K562 (cell line): ENCODE measurements at regions not wholly inside any gene's neighbourhood (a gene's known extent, or its start where the extent isn't known, plus 50 kb on each side); places are given as distances from the start of the nearest gene placed in this dataset.

Experiments
- ATAC-seq: fragments of 200-7000 bp; cut with Tn5 transposase; 3 replicates; pipeline ENCODE4 v1.9.1; 2020; ENCODE audit warnings: moderate library complexity
- BruUV-seq: library from RNA; stranded (reverse); fragments of 400-500 nt; replicated peaks from 2 replicates; lab custom pipeline; 2021; lab: Mats Ljungman, UMichigan
- CTCF ChIA-PET: fragments of 300-600 bp; formaldehyde crosslinking; extraction: SDS; loops from one replicate; lab custom pipeline; 2021; ENCODE audit warnings: low intra/inter-chr PET ratio; lab: Yijun Ruan, JAX
- POLR2A ChIA-PET: fragments of 300-600, 350-650 bp; sonication (Branson Sonifier 250); formaldehyde crosslinking; extraction: SDS; loops from one replicate; lab custom pipeline; 2021; ENCODE audit warnings: antibody characterized with exemption, inconsistent platforms; lab: Yijun Ruan, JAX
- DNase-seq, 4 experiments: peaks; one replicate each; pipeline versions ENCODE4 v3.0.0 to v3.0.0-alpha.2; 2011 to 2018; ENCODE audit warnings: low spot score in 3 of 4, mixed read lengths in 3 of 4; ENCODE audit errors: extremely low read depth in 1 of 4
- FAIRE-seq: peaks from 2 replicates; lab custom pipeline; 2011; peaks lifted over from hg19 to GRCh38; lab: Jason Lieb, UNC
- H2AFZ ChIP-seq: 2 replicates; pipeline ENCODE4 v1.6.0; 2011; ENCODE audit warnings: low read depth, low read length, control low read depth, inconsistent platforms
- H3K27ac ChIP-seq: fragments of 200-600 bp; 3 replicates; pipeline ENCODE4 v1.8.0; 2011; ENCODE audit warnings: low read depth, mild to moderate bottlenecking, control low read depth, inconsistent platforms, low read length, moderate library complexity, mixed read lengths; ENCODE audit errors: extremely low read depth
- H3K27me3 ChIP-seq, 2 experiments: fragments of 300-600 bp in 1 of 2; 2 replicates in 1 of 2; 3 replicates in 1 of 2; pipeline versions ENCODE4 v1.6.0 to v1.8.0; 2011; ENCODE audit warnings: inconsistent platforms in 2 of 2, low read length in 2 of 2, mild to moderate bottlenecking in 1 of 2, mixed read lengths in 1 of 2, moderate library complexity in 1 of 2; ENCODE audit not compliant: control insufficient read depth in 2 of 2, insufficient read depth in 2 of 2
- H3K36me3 ChIP-seq: fragments of 300-600 bp; 3 replicates; pipeline ENCODE4 v1.8.0; 2011; ENCODE audit warnings: mild to moderate bottlenecking, low read length, inconsistent platforms; ENCODE audit not compliant: control insufficient read depth, insufficient read depth
- H3K4me1 ChIP-seq, 2 experiments: fragments of 200-600 bp in 1 of 2; replicated peaks in 1 of 2; 2 replicates in 1 of 2; 3 replicates in 1 of 2; pipeline versions ENCODE4 v1.5.1 to v1.8.0; 2011; ENCODE audit warnings: inconsistent platforms in 2 of 2, low read length in 2 of 2, mild to moderate bottlenecking in 1 of 2, mixed read lengths in 1 of 2, moderate library complexity in 1 of 2; ENCODE audit not compliant: control insufficient read depth in 2 of 2, insufficient read depth in 2 of 2
- H3K4me2 ChIP-seq: 2 replicates; pipeline ENCODE4 v1.6.1; 2011; ENCODE audit warnings: low read length, control low read depth, inconsistent platforms, mixed read lengths; ENCODE audit not compliant: insufficient read depth
- H3K4me3 ChIP-seq: fragments of 200-600 bp; sonication (generic), shearing (Covaris generic); 2 replicates; pipeline ENCODE4 v1.5.1; 2016; ENCODE audit warnings: control low read depth, inconsistent platforms
- H3K79me2 ChIP-seq: fragments of 200-600 bp; 3 replicates; pipeline ENCODE4 v1.8.0; 2011; ENCODE audit warnings: low read length, inconsistent platforms; ENCODE audit not compliant: control insufficient read depth, insufficient read depth
- H3K9ac ChIP-seq, 2 experiments: 2 replicates each; pipeline versions ENCODE4 v1.6.0 to v1.6.1; 2011; ENCODE audit warnings: low read depth in 2 of 2, low read length in 2 of 2, control low read depth in 1 of 2, inconsistent platforms in 1 of 2, mild to moderate bottlenecking in 1 of 2, mixed read lengths in 1 of 2; ENCODE audit not compliant: insufficient read depth in 1 of 2
- H3K9me1 ChIP-seq: one replicate; pipeline ENCODE4 v1.6.0; 2011; ENCODE audit warnings: inconsistent platforms, mild to moderate bottlenecking, low read length, moderate library complexity; ENCODE audit not compliant: control insufficient read depth, insufficient read depth
- H3K9me3 ChIP-seq: replicated peaks from 2 replicates; pipeline ENCODE4 v1.5.1; 2011; ENCODE audit warnings: low read depth, low read length, inconsistent platforms; ENCODE audit not compliant: control insufficient read depth, insufficient read depth
- H4K20me1 ChIP-seq: replicated peaks from 2 replicates; pipeline ENCODE4 v1.6.1; 2011; ENCODE audit warnings: low read length, inconsistent platforms, mixed read lengths; ENCODE audit not compliant: control insufficient read depth, insufficient read depth
- BCOR ChIP-seq: fragments of 450-650 bp; IDR thresholded peaks from 2 replicates; pipeline ENCODE4 v1.6.1; 2016
- CTCF ChIP-seq, 3 experiments: IDR thresholded peaks in 2 of 3; conservative IDR thresholded peaks in 1 of 3; 2 replicates each; pipeline ENCODE4 v1.5.1; 2011 to 2012; ENCODE audit warnings: low read length in 3 of 3, mild to moderate bottlenecking in 3 of 3, control low read depth in 2 of 3, improper control_type of control experiment in 1 of 3, inconsistent platforms in 1 of 3, low read depth in 1 of 3, mixed read lengths in 1 of 3, moderate library complexity in 1 of 3; ENCODE audit not compliant: insufficient read depth in 2 of 3
- FOSL1 ChIP-seq: fragments of 200-800 bp; sonication (Bioruptor generic); conservative IDR thresholded peaks from 2 replicates; pipeline ENCODE4 v1.6.1; 2016; ENCODE audit warnings: missing genetic modification characterization, missing compliant biosample characterization
- FOXA3 ChIP-seq, 2 experiments: fragments of 450-650 bp in 1 of 2; sonication (generic) in 1 of 2; formaldehyde crosslinking; IDR thresholded peaks in 1 of 2; conservative IDR thresholded peaks in 1 of 2; 2 replicates each; pipeline versions ENCODE4 v1.4.0 to v1.8.0; 2020 to 2022; ENCODE audit warnings: mild to moderate bottlenecking in 2 of 2, missing genetic modification reagents in 1 of 2
- HDAC6 ChIP-seq: IDR thresholded peaks from 2 replicates; pipeline ENCODE4 v1.6.1; 2012; ENCODE audit warnings: low read depth, mild to moderate bottlenecking, control low read depth, inconsistent platforms, low read length, moderate library complexity
- KLF1 ChIP-seq: fragments of 450-650 bp; IDR thresholded peaks from 2 replicates; pipeline ENCODE4 v1.6.1; 2016; ENCODE audit warnings: missing genetic modification characterization, missing compliant biosample characterization
- NKRF ChIP-seq: fragments of 450-650 bp; IDR thresholded peaks from 2 replicates; pipeline ENCODE4 v1.6.1; 2016; ENCODE audit warnings: borderline replicate concordance
- SRF ChIP-seq, 2 experiments: fragments of 250-450, 450-650 bp in 1 of 2; sonication (Bioruptor Pico) in 1 of 2; sonication (generic) in 1 of 2; formaldehyde crosslinking; IDR thresholded peaks; 2 replicates each; pipeline versions ENCODE4 v1.5.0 to v1.5.1; 2020 to 2022; ENCODE audit warnings: mild to moderate bottlenecking in 1 of 2, missing genetic modification reagents in 1 of 2
- ZNF316 ChIP-seq: fragments of 450-650 bp; IDR thresholded peaks from 2 replicates; pipeline ENCODE4 v1.6.1; 2016
- ZNF785 ChIP-seq: fragments of 250-450 bp; sonication (Bioruptor Pico); IDR thresholded peaks from 2 replicates; pipeline ENCODE4 v1.4.0; 2020; ENCODE audit warnings: mild to moderate bottlenecking
- WGBS: fragments of 100-300 bp; shearing (Covaris generic); methylation state at CpG from one replicate; pipeline ENCODE4 v1.1.6; 2016; ENCODE audit warnings: low coverage, mixed read lengths; ENCODE audit not compliant: insufficient coverage; ENCODE audit errors: missing lambda C conversion rate; 5-methylcytosine and 5-hydroxymethylcytosine counted together
- in situ Hi-C: fragments of 300-500 bp; cut with MboI; formaldehyde crosslinking; loops from 4 replicates; pipeline ENCODE4 v1.15.0; 2018; ENCODE audit warnings: inconsistent platforms, mixed read lengths
- intact Hi-C: fragments of 100-400 bp; cut with micrococcal nuclease; formaldehyde crosslinking; loops from 2 replicates; pipeline ENCODE4 v1.14.2; 2022
- TF ChIP-seq, protein P1 (sequence below): fragments of 250-450 bp; sonication (Bioruptor Pico); IDR thresholded peaks from 2 replicates; pipeline ENCODE4 v1.4.0; 2020; ENCODE audit warnings: mild to moderate bottlenecking, moderate library complexity, borderline replicate concordance

GRCh38 chr12:88318726-88319125, 176.6 kb downstream of the TMTC3 start:
- intact Hi-C loops (no loop called here), in situ Hi-C loops (no loop called here)
- H4K20me1 ChIP-seq = no peaks in the 10 kb centered on the region
- no TSS peak for BruUV-seq
- H3K4me2 ChIP-seq = no peak overlapping the region
- DNase-seq (no peak), ATAC-seq (no peak), FAIRE-seq (no peak)
- no peak overlapping the region for H3K9ac ChIP-seq
- H3K27me3 ChIP-seq = no peaks in the 10 kb centered on the region
- no peaks in the 10 kb centered on the region for H3K36me3 ChIP-seq
- no peaks in the 10 kb centered on the region for H3K4me1 ChIP-seq
- CTCF ChIA-PET = no interaction called here
- no peaks in the 10 kb centered on the region for H3K79me2 ChIP-seq
- H2AFZ ChIP-seq = no peak overlapping the region
- POLR2A ChIA-PET = interaction anchor here (0.6 kb wide), 1 partner anchor 34 kb away, joined by 3 read pairs; no protein-coding TSS in a partner anchor
- H3K9me1 ChIP-seq = no peaks in the 10 kb centered on the region
- H3K27ac ChIP-seq = no peak overlapping the region
- TF ChIP-seq FOSL1 (no peak), KLF1 (tag) (no peak), ZNF785 (CRISPR knock-in tag) (no peak), SRF (CRISPR knock-in tag; IDR thresholded peaks at IDR 0.05) (no peak), NKRF (no peak), HDAC6 (no peak), ZNF316 (no peak), CTCF (IDR thresholded peaks at IDR 0.05 in 2 of 3, conservative IDR thresholded peaks at IDR 0.05 in 1 of 3; ENCODE audit: insufficient read depth in 2 of 3, low read depth in 1 of 3, low read length in 3 of 3) (no peak), BCOR (no peak), FOXA3 (CRISPR knock-in tag; conservative IDR thresholded peaks at IDR 0.05 in 1 of 2, IDR thresholded peaks at IDR 0.05 in 1 of 2) (no peak)
- TF ChIP-seq, protein P1, sequence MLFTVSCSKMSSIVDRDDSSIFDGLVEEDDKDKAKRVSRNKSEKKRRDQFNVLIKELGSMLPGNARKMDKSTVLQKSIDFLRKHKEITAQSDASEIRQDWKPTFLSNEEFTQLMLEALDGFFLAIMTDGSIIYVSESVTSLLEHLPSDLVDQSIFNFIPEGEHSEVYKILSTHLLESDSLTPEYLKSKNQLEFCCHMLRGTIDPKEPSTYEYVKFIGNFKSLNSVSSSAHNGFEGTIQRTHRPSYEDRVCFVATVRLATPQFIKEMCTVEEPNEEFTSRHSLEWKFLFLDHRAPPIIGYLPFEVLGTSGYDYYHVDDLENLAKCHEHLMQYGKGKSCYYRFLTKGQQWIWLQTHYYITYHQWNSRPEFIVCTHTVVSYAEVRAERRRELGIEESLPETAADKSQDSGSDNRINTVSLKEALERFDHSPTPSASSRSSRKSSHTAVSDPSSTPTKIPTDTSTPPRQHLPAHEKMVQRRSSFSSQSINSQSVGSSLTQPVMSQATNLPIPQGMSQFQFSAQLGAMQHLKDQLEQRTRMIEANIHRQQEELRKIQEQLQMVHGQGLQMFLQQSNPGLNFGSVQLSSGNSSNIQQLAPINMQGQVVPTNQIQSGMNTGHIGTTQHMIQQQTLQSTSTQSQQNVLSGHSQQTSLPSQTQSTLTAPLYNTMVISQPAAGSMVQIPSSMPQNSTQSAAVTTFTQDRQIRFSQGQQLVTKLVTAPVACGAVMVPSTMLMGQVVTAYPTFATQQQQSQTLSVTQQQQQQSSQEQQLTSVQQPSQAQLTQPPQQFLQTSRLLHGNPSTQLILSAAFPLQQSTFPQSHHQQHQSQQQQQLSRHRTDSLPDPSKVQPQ (CRISPR knock-in tag) = no peak
- TF ChIP-seq, all 486 proteins: peak for 0
- no peaks in the 10 kb centered on the region for H3K9me3 ChIP-seq
- H3K4me3 ChIP-seq = no peak overlapping the region
- WGBS = 33% methylated on average over 2 of the region's 2 CpGs
